HCT116 (cell line): ENCODE measurements at regions not wholly inside any gene's neighbourhood (a gene's known extent, or its start where the extent isn't known, plus 50 kb on each side); places are given as distances from the start of the nearest gene placed in this dataset.

Source experiments
- ATAC-seq: fragments of 200-7000 bp; cut with Tn5 transposase; 2 replicates; pipeline ENCODE4 v1.9.1; 2020; ENCODE audit warnings: mild to moderate bottlenecking, moderate library complexity
- BruUV-seq: library from RNA; stranded (reverse); fragments of 400-500 nt; replicated peaks from 2 replicates; lab custom pipeline; 2021; lab: Mats Ljungman, UMichigan
- CTCF ChIA-PET: fragments of 300-600 bp; sonication (Branson Sonifier 250); formaldehyde crosslinking; loops from one replicate; lab custom pipeline; 2021; ENCODE audit warnings: antibody characterized with exemption; lab: Charles Lee
- POLR2A ChIA-PET: fragments of 300-600, 350-600 bp; sonication (Branson Sonifier 250); formaldehyde crosslinking; loops from one replicate; lab custom pipeline; 2021; ENCODE audit warnings: antibody characterized with exemption; lab: Charles Lee
- RAD21 ChIA-PET, 2 experiments: fragments of 300-600 bp; sonication (Branson Sonifier 250); formaldehyde crosslinking; loops; one replicate each; lab custom pipeline; 2023; ENCODE audit warnings: low total read pairs in 2 of 2; ENCODE audit not compliant: uncharacterized antibody in 2 of 2, unreplicated experiment in 2 of 2, low non-redundant PET in 1 of 2; lab: Charles Lee
- DNase-seq: peaks from one replicate; pipeline ENCODE4 v3.0.0-alpha.2; 2010; ENCODE audit warnings: low read depth, low spot score
- H2AFZ ChIP-seq: fragments of 200-600 bp; shearing (Covaris generic), sonication (generic); 2 replicates; pipeline ENCODE4 v1.6.1; 2017; ENCODE audit warnings: low read depth, mixed run types, mixed read lengths, antibody characterized with exemption, low read length; ENCODE audit not compliant: poor library complexity, severe bottlenecking
- H3K27ac ChIP-seq: 2 replicates; pipeline ENCODE4 v1.5.1; 2012; ENCODE audit warnings: low read depth, low read length
- H3K27me3 ChIP-seq: fragments of 200-600 bp; sonication (generic); 2 replicates; pipeline ENCODE4 v1.6.1; 2016; ENCODE audit warnings: mixed run types, low read length, mixed read lengths; ENCODE audit not compliant: insufficient read depth
- H3K36me3 ChIP-seq, 2 experiments: fragments of 200-500 bp in 1 of 2; fragments of 200-600 bp in 1 of 2; sonication (Bioruptor generic) in 1 of 2; sonication (generic) in 1 of 2; 2 replicates each; pipeline versions ENCODE4 v1.5.1 to v1.6.1; 2014 to 2016; ENCODE audit warnings: low read length in 2 of 2, inconsistent platforms in 1 of 2, mixed read lengths in 1 of 2, mixed run types in 1 of 2; ENCODE audit not compliant: insufficient read depth in 2 of 2, control insufficient read depth in 1 of 2
- H3K4me1 ChIP-seq, 2 experiments: fragments of 200-600 bp in 1 of 2; sonication (generic) in 1 of 2; 2 replicates each; pipeline versions ENCODE4 v1.5.1 to v1.6.1; 2012 to 2017; ENCODE audit warnings: low read length in 2 of 2, inconsistent platforms in 1 of 2, mild to moderate bottlenecking in 1 of 2, mixed read lengths in 1 of 2, mixed run types in 1 of 2, moderate library complexity in 1 of 2; ENCODE audit not compliant: insufficient read depth in 2 of 2, control insufficient read depth in 1 of 2
- H3K4me2 ChIP-seq: fragments of 200-600 bp; sonication (generic); 2 replicates; pipeline ENCODE4 v1.6.1; 2017; ENCODE audit warnings: mixed run types, low read length, mixed read lengths
- H3K4me3 ChIP-seq, 2 experiments: fragments of 200-600 bp in 1 of 2; sonication (generic) in 1 of 2; replicated peaks in 1 of 2; 2 replicates each; pipeline ENCODE4 v1.5.1; 2011 to 2016; ENCODE audit warnings: low read length in 2 of 2, control low read depth in 1 of 2, low read depth in 1 of 2, mild to moderate bottlenecking in 1 of 2, mixed read lengths in 1 of 2, mixed run types in 1 of 2
- H3K79me2 ChIP-seq: fragments of 200-600 bp; sonication (generic); 2 replicates; pipeline ENCODE4 v1.6.1; 2017; ENCODE audit warnings: mild to moderate bottlenecking, mixed run types, low read length, moderate library complexity, mixed read lengths; ENCODE audit not compliant: insufficient read depth
- H3K9ac ChIP-seq: fragments of 200-600 bp; sonication (generic); 2 replicates; pipeline ENCODE4 v1.6.1; 2016; ENCODE audit warnings: low read length, mixed read lengths
- H3K9me2 ChIP-seq: fragments of 200-600 bp; sonication (generic), shearing (Covaris generic); 2 replicates; pipeline ENCODE4 v1.6.1; 2017; ENCODE audit warnings: mixed run types, mild to moderate bottlenecking, moderate library complexity; ENCODE audit not compliant: insufficient read depth
- H3K9me3 ChIP-seq, 2 experiments: fragments of 200-500 bp in 1 of 2; fragments of 200-600 bp in 1 of 2; sonication (Bioruptor generic) in 1 of 2; sonication (generic) in 1 of 2; 2 replicates each; pipeline ENCODE4 v1.6.1; 2014 to 2017; ENCODE audit warnings: low read length in 2 of 2, mixed read lengths in 2 of 2, inconsistent platforms in 1 of 2, low read depth in 1 of 2, mild to moderate bottlenecking in 1 of 2, mixed run types in 1 of 2, moderate library complexity in 1 of 2; ENCODE audit not compliant: control insufficient read depth in 1 of 2, insufficient read depth in 1 of 2
- H4K20me1 ChIP-seq: fragments of 200-600 bp; sonication (generic), shearing (Covaris generic); 2 replicates; pipeline ENCODE4 v1.6.1; 2017; ENCODE audit warnings: mixed run types, mild to moderate bottlenecking, moderate library complexity; ENCODE audit not compliant: insufficient read depth
- CBX3 ChIP-seq: IDR thresholded peaks from 2 replicates; pipeline ENCODE4 v1.6.1; 2012; ENCODE audit warnings: low read depth
- ELF1 ChIP-seq: IDR thresholded peaks from 2 replicates; pipeline ENCODE4 v1.6.1; 2012; ENCODE audit warnings: low read depth, borderline replicate concordance
- FOSL1 ChIP-seq: IDR thresholded peaks from 2 replicates; pipeline ENCODE4 v1.6.1; 2012; ENCODE audit warnings: low read depth
- JUND ChIP-seq: IDR thresholded peaks from 2 replicates; pipeline ENCODE4 v1.6.1; 2012
- POLR2AphosphoS5 ChIP-seq: IDR thresholded peaks from 2 replicates; pipeline ENCODE4 v1.6.1; 2011; ENCODE audit warnings: mild to moderate bottlenecking, low read depth, low read length, moderate library complexity
- SP1 ChIP-seq: IDR thresholded peaks from 2 replicates; pipeline ENCODE4 v1.6.1; 2012; ENCODE audit warnings: low read depth
- YY1 ChIP-seq: IDR thresholded peaks from 2 replicates; pipeline ENCODE4 v1.6.1; 2011; ENCODE audit warnings: low read length, low read depth, moderate library complexity, mild to moderate bottlenecking; ENCODE audit not compliant: insufficient replicate concordance; ENCODE audit errors: extremely low read depth
- ZBTB33 ChIP-seq: IDR thresholded peaks from 2 replicates; pipeline ENCODE4 v1.6.1; 2011; ENCODE audit warnings: mild to moderate bottlenecking, low read length, moderate library complexity; ENCODE audit not compliant: insufficient replicate concordance; ENCODE audit errors: extremely low read depth
- ZNF274 ChIP-seq: fragments of 200-500 bp; sonication (Bioruptor generic); IDR thresholded peaks from 2 replicates; pipeline ENCODE4 v1.6.1; 2014; ENCODE audit warnings: mild to moderate bottlenecking, low read depth, low read length, inconsistent platforms
- intact Hi-C: fragments of 100-400 bp; cut with micrococcal nuclease; formaldehyde crosslinking; loops from 2 replicates; pipeline ENCODE4 v1.10.0; 2022

GRCh38 chr18:41790687-41791086 is 164.3 kb upstream of the PIK3C3 start:
- H3K4me1 ChIP-seq = no peaks in the 10 kb centered on the region
- H2AFZ ChIP-seq = no peak overlapping the region
- ChIA-PET POLR2A (no interaction called here), CTCF (no interaction called here), RAD21 (no interaction called here)
- no peaks in the 10 kb centered on the region for H3K79me2 ChIP-seq
- H3K27me3 ChIP-seq = no peaks in the 10 kb centered on the region
- DNase-seq = no peak
- H3K4me2 ChIP-seq = no peak overlapping the region
- no peak for ATAC-seq
- TF ChIP-seq SP1 = no peak
- no peak for TF ChIP-seq FOSL1
- no peak for TF ChIP-seq POLR2AphosphoS5
- TF ChIP-seq ZNF274 = no peak
- no peak for TF ChIP-seq ELF1
- H3K4me3 ChIP-seq = no peak overlapping the region
- no peak overlapping the region for H3K9ac ChIP-seq
- H3K9me3 ChIP-seq = no peaks in the 10 kb centered on the region; a peak in 1 of 4 replicates
- H3K36me3 ChIP-seq = no peaks in the 10 kb centered on the region
- H3K9me2 ChIP-seq = no peaks in the 10 kb centered on the region
- BruUV-seq = no TSS peak
- H3K27ac ChIP-seq = no peak overlapping the region
- intact Hi-C loops = no loop called here
- no peaks in the 10 kb centered on the region for H4K20me1 ChIP-seq

GRCh38 chr18:41789001-41789400 is 166.0 kb upstream of the PIK3C3 start:
- Histone ChIP-seq H3K9ac (no peak overlapping the region), H4K20me1 (no peaks in the 10 kb centered on the region), H3K9me2 (no peaks in the 10 kb centered on the region), H3K4me2 (no peak overlapping the region), H3K36me3 (no peaks in the 10 kb centered on the region), H3K9me3 (no peaks in the 10 kb centered on the region; a peak in 1 of 4 replicates), H2AFZ (no peak overlapping the region), H3K79me2 (no peaks in the 10 kb centered on the region), H3K27ac (no peak overlapping the region), H3K27me3 (no peaks in the 10 kb centered on the region), H3K4me3 (no peak overlapping the region), H3K4me1 (no peaks in the 10 kb centered on the region)
- ATAC-seq (no peak), DNase-seq (no peak)
- intact Hi-C loops = no loop called here
- no TSS peak for BruUV-seq
- RAD21 ChIA-PET = no interaction called here
- POLR2A ChIA-PET = no interaction called here
- CTCF ChIA-PET = no interaction called here
- TF ChIP-seq CBX3 = no peak
- TF ChIP-seq ZBTB33 = no peak
- TF ChIP-seq POLR2AphosphoS5 = no peak
- no peak for TF ChIP-seq ELF1
- TF ChIP-seq SP1 = no peak
- TF ChIP-seq YY1 = no peak
- no peak for TF ChIP-seq JUND
